IMR-90 (cell line): ENCODE measurements at regions not wholly inside any gene's neighbourhood (a gene's known extent, or its start where the extent isn't known, plus 50 kb on each side); places are given as distances from the start of the nearest gene placed in this dataset.

Experiments
- ATAC-seq: fragments of 200-7000 bp; cut with Tn5 transposase; 2 replicates; pipeline ENCODE4 v1.9.1; 2020; ENCODE audit warnings: low read depth, mild to moderate bottlenecking, moderate library complexity
- BruUV-seq: library from RNA; stranded (reverse); fragments of 400-500 nt; replicated peaks from 2 replicates; lab custom pipeline; 2021; lab: Mats Ljungman, UMichigan
- CTCF ChIA-PET: fragments of 300-600 bp; formaldehyde crosslinking; extraction: SDS; loops from one replicate; lab custom pipeline; 2021; ENCODE audit warnings: antibody characterized with exemption; lab: Yijun Ruan, JAX
- POLR2A ChIA-PET: fragments of 300-600 bp; sonication (Branson Sonifier 250); formaldehyde crosslinking; loops from one replicate; lab custom pipeline; 2022; ENCODE audit warnings: antibody characterized with exemption; ENCODE audit not compliant: unreplicated experiment; lab: Charles Lee
- DNase-seq: peaks from one replicate; pipeline ENCODE4 v3.0.0; 2013
- H2AFZ ChIP-seq: replicated peaks from 2 replicates; pipeline ENCODE3; 2013; ENCODE audit warnings: low read length, mild to moderate bottlenecking; ENCODE audit not compliant: poor library complexity
- H2AK5ac ChIP-seq: 2 replicates; pipeline ENCODE4 v1.6.1; 2013; ENCODE audit warnings: low read depth, low read length, inconsistent platforms
- H2AK9ac ChIP-seq: replicated peaks from 2 replicates; pipeline ENCODE3; 2013; ENCODE audit warnings: mild to moderate bottlenecking, low read depth, low read length, moderate library complexity; ENCODE audit not compliant: poor library complexity
- H2BK120ac ChIP-seq: 2 replicates; pipeline ENCODE4 v1.6.1; 2013; ENCODE audit warnings: low read depth, low read length, inconsistent platforms
- H2BK15ac ChIP-seq: 3 replicates; pipeline ENCODE4 v1.6.1; 2013; ENCODE audit warnings: low read depth, low read length, inconsistent platforms
- H2BK20ac ChIP-seq: 2 replicates; pipeline ENCODE4 v1.6.1; 2013; ENCODE audit warnings: low read depth, mild to moderate bottlenecking, inconsistent platforms, low read length, moderate library complexity
- H2BK5ac ChIP-seq: 2 replicates; pipeline ENCODE4 v1.6.1; 2013; ENCODE audit warnings: mild to moderate bottlenecking, low read depth, low read length, inconsistent platforms; ENCODE audit not compliant: poor library complexity, severe bottlenecking
- H3K14ac ChIP-seq: replicated peaks from 2 replicates; pipeline ENCODE4 v1.6.1; 2013; ENCODE audit warnings: low read depth, low read length, inconsistent platforms
- H3K18ac ChIP-seq: 2 replicates; pipeline ENCODE4 v1.6.1; 2013; ENCODE audit warnings: low read depth, low read length, control low read depth
- H3K23ac ChIP-seq: 2 replicates; pipeline ENCODE4 v1.6.1; 2013; ENCODE audit warnings: low read depth, low read length, inconsistent platforms
- H3K27ac ChIP-seq: 2 replicates; pipeline ENCODE4 v1.5.1; 2013; ENCODE audit warnings: mild to moderate bottlenecking, control low read depth, low read length; ENCODE audit not compliant: insufficient read depth
- H3K27me3 ChIP-seq: 2 replicates; pipeline ENCODE4 v1.6.1; 2013; ENCODE audit warnings: low read length; ENCODE audit not compliant: control insufficient read depth, insufficient read depth
- H3K36me3 ChIP-seq: 2 replicates; pipeline ENCODE4 v1.6.1; 2013; ENCODE audit warnings: low read length, mixed read lengths; ENCODE audit not compliant: control insufficient read depth, insufficient read depth
- H3K4ac ChIP-seq: 2 replicates; pipeline ENCODE4 v1.6.1; 2013; ENCODE audit warnings: low read depth, low read length, inconsistent platforms
- H3K4me1 ChIP-seq: 2 replicates; pipeline ENCODE4 v1.6.1; 2013; ENCODE audit warnings: low read length, mixed read lengths; ENCODE audit not compliant: control insufficient read depth, insufficient read depth
- H3K4me2 ChIP-seq: 2 replicates; pipeline ENCODE4 v1.6.1; 2013; ENCODE audit warnings: low read depth, mild to moderate bottlenecking, control low read depth, low read length, moderate library complexity
- H3K4me3 ChIP-seq: 2 replicates; pipeline ENCODE4 v1.5.1; 2013; ENCODE audit warnings: low read depth, mild to moderate bottlenecking, control low read depth, low read length, moderate library complexity; ENCODE audit not compliant: insufficient read depth
- H3K56ac ChIP-seq: 2 replicates; pipeline ENCODE4 v1.6.1; 2013; ENCODE audit warnings: low read length, inconsistent platforms; ENCODE audit not compliant: insufficient read depth; ENCODE audit errors: extremely low read depth
- H3K79me1 ChIP-seq, 2 experiments: 2 replicates each; pipeline ENCODE4 v1.6.1; 2013; ENCODE audit warnings: low read length in 2 of 2, inconsistent platforms in 1 of 2, low read depth in 1 of 2
- H3K9ac ChIP-seq: 2 replicates; pipeline ENCODE4 v1.6.1; 2013; ENCODE audit warnings: low read depth, low read length, control low read depth
- H3K9me1 ChIP-seq: 2 replicates; pipeline ENCODE4 v1.6.1; 2013; ENCODE audit warnings: low read length, inconsistent platforms; ENCODE audit not compliant: insufficient read depth
- H3K9me3 ChIP-seq: 2 replicates; pipeline ENCODE4 v1.6.1; 2013; ENCODE audit warnings: low read length; ENCODE audit not compliant: control insufficient read depth, insufficient read depth
- H4K20me1 ChIP-seq: 2 replicates; pipeline ENCODE4 v1.6.1; 2013; ENCODE audit warnings: low read length, inconsistent platforms; ENCODE audit not compliant: insufficient read depth
- H4K5ac ChIP-seq: 2 replicates; pipeline ENCODE4 v1.6.1; 2013; ENCODE audit warnings: mild to moderate bottlenecking, low read depth, low read length, control low read depth
- H4K8ac ChIP-seq, 2 experiments: 2 replicates each; pipeline ENCODE4 v1.6.1; 2013; ENCODE audit warnings: low read depth in 2 of 2, low read length in 2 of 2, control low read depth in 1 of 2, inconsistent platforms in 1 of 2
- H4K91ac ChIP-seq: 2 replicates; pipeline ENCODE4 v1.6.1; 2013; ENCODE audit warnings: low read depth, low read length, inconsistent platforms; ENCODE audit not compliant: insufficient read depth
- CEBPB ChIP-seq: IDR thresholded peaks from 2 replicates; pipeline ENCODE4 v1.6.1; 2012; ENCODE audit warnings: low read depth, low read length, improper control_type of control experiment
- CHD1 ChIP-seq: IDR thresholded peaks from 2 replicates; pipeline ENCODE4 v1.6.1; 2012; ENCODE audit warnings: low read depth, low read length, improper control_type of control experiment
- CTCF ChIP-seq: conservative IDR thresholded peaks from 2 replicates; pipeline ENCODE4 v1.5.1; 2012; ENCODE audit warnings: mild to moderate bottlenecking, low read depth, low read length, improper control_type of control experiment
- FOS ChIP-seq: fragments of 150-350 bp; IDR thresholded peaks from 2 replicates; pipeline ENCODE4 v1.6.1; 2016; ENCODE audit warnings: low read depth, low read length
- MAFK ChIP-seq: IDR thresholded peaks from 2 replicates; pipeline ENCODE4 v1.6.1; 2012; ENCODE audit warnings: low read depth, low read length, improper control_type of control experiment
- NFE2L2 ChIP-seq: fragments of 150-350 bp; IDR thresholded peaks from 2 replicates; pipeline ENCODE4 v1.6.1; 2016; ENCODE audit warnings: low read depth, mild to moderate bottlenecking, low read length
- POLR2A ChIP-seq: IDR thresholded peaks from 2 replicates; pipeline ENCODE4 v1.6.1; 2012; ENCODE audit warnings: mild to moderate bottlenecking, low read depth, low read length
- dilution Hi-C: fragments of 300-500 bp; cut with HindIII; formaldehyde crosslinking; loops from one replicate; pipeline ENCODE4 v1.14.3; 2018; ENCODE audit warnings: low sequenced_read_pairs; ENCODE audit not compliant: unreplicated experiment
- in situ Hi-C: fragments of 300-500 bp; cut with MboI; formaldehyde crosslinking; loops from 3 replicates; pipeline ENCODE4 v1.14.3; 2019; ENCODE audit warnings: low sequenced_read_pairs, inconsistent platforms, mixed read lengths
- intact Hi-C: fragments of 100-400 bp; cut with micrococcal nuclease; formaldehyde crosslinking; loops from 2 replicates; pipeline ENCODE4 v1.10.0; 2022

- Histone ChIP-seq H2BK20ac (no peak overlapping the region), H3K27me3 (no peaks in the 10 kb centered on the region; the same call in 1 of the 2 replicates), H2BK120ac (no peak overlapping the region), H3K56ac (no peak overlapping the region), H3K9me3 (no peaks in the 10 kb centered on the region), H3K27ac (no peak overlapping the region), H4K8ac (no peak overlapping the region), H3K4ac (no peak overlapping the region), H3K36me3 (no peaks in the 10 kb centered on the region), H3K18ac (no peak overlapping the region), H4K20me1 (no peaks in the 10 kb centered on the region), H4K91ac (no peak overlapping the region), H3K23ac (no peak overlapping the region), H2BK15ac (no peak overlapping the region), H2AK9ac (no peak overlapping the region), H3K4me2 (no peak overlapping the region), H4K5ac (no peak overlapping the region), H3K9ac (no peak overlapping the region), H3K4me3 (no peak overlapping the region), H3K14ac (no peak overlapping the region), H3K4me1 (no peaks in the 10 kb centered on the region), H2AFZ (no peak overlapping the region), H3K9me1 (no peaks in the 10 kb centered on the region), H2AK5ac (no peak overlapping the region), H3K79me1 (no peaks in the 10 kb centered on the region), H2BK5ac (no peak overlapping the region)
- in situ Hi-C loops (no loop called here), dilution Hi-C loops (no loop called here), intact Hi-C loops (no loop called here)
- TF ChIP-seq CHD1: no peak
- no peak for TF ChIP-seq POLR2A
- TF ChIP-seq MAFK: no peak
- TF ChIP-seq CEBPB: no peak
- TF ChIP-seq CTCF: no peak
- TF ChIP-seq FOS: no peak
- TF ChIP-seq NFE2L2: no peak
- CTCF ChIA-PET: interaction anchor here (0.7 to 0.9 kb wide), 2 partner anchors 31 to 794 kb away, joined by 3 to 6 read pairs; no protein-coding TSS in a partner anchor
- no peak for DNase-seq
- POLR2A ChIA-PET: no interaction called here
- ATAC-seq: no peak
- BruUV-seq: no TSS peak
Observed at GRCh38 chr11:92308366-92308765, 83.7 kb downstream of the FAT3 start.
